ENCODE measurements at regions not wholly inside any gene's neighbourhood (a gene's known extent, or its start where the extent isn't known, plus 50 kb on each side); places are given as distances from the start of the nearest gene placed in this dataset.

GRCh38 chr3:25151281-25151902 is 276.7 kb upstream of the RARB start:
- TF ChIP-seq CTCF (IDR thresholded peaks at IDR 0.05; ENCODE audit: borderline replicate concordance, insufficient read depth, low read depth, low read length), result no peak
- no peak overlapping the region for H3K4me3 ChIP-seq (ENCODE audit: low read depth, low read length)

- no peak for TF ChIP-seq CTCF (IDR thresholded peaks at IDR 0.05; ENCODE audit: borderline replicate concordance, insufficient read depth, low read depth, low read length)
- no peak overlapping the region for H3K4me3 ChIP-seq (ENCODE audit: low read depth, low read length)
Measured at GRCh38 chr3:25151903-25152295, 276.2 kb upstream of the RARB start.

GRCh38 chr3:25153136-25153535 is 274.9 kb upstream of the RARB start:
- TF ChIP-seq CTCF (IDR thresholded peaks at IDR 0.05; ENCODE audit: borderline replicate concordance, insufficient read depth, low read depth, low read length), result no peak
- no peak overlapping the region for H3K4me3 ChIP-seq (ENCODE audit: low read depth, low read length)

GRCh38 chr3:25153561-25153960 is 274.5 kb upstream of the RARB start:
- no peak for TF ChIP-seq CTCF (IDR thresholded peaks at IDR 0.05; ENCODE audit: borderline replicate concordance, insufficient read depth, low read depth, low read length)
- no peak overlapping the region for H3K4me3 ChIP-seq (ENCODE audit: low read depth, low read length)

- no peak overlapping the region for H3K4me3 ChIP-seq (ENCODE audit: low read depth, low read length)
- TF ChIP-seq CTCF (IDR thresholded peaks at IDR 0.05; ENCODE audit: borderline replicate concordance, insufficient read depth, low read depth, low read length), result no peak
Measured at GRCh38 chr3:25155652-25156471, 272.2 kb upstream of the RARB start.

GRCh38 chr3:25156626-25157025 is 271.4 kb upstream of the RARB start:
- no peak overlapping the region for H3K4me3 ChIP-seq (ENCODE audit: low read depth, low read length)
- no peak for TF ChIP-seq CTCF (IDR thresholded peaks at IDR 0.05; ENCODE audit: borderline replicate concordance, insufficient read depth, low read depth, low read length)

GRCh38 chr3:25165306-25165705 is 262.8 kb upstream of the RARB start:
- no peak for TF ChIP-seq CTCF (IDR thresholded peaks at IDR 0.05; ENCODE audit: borderline replicate concordance, insufficient read depth, low read depth, low read length)
- no peak overlapping the region for H3K4me3 ChIP-seq (ENCODE audit: low read depth, low read length)
